ENCODE measurements at regions not wholly inside any gene's neighbourhood (a gene's known extent, or its start where the extent isn't known, plus 50 kb on each side); places are given as distances from the start of the nearest gene placed in this dataset.

DNA sequence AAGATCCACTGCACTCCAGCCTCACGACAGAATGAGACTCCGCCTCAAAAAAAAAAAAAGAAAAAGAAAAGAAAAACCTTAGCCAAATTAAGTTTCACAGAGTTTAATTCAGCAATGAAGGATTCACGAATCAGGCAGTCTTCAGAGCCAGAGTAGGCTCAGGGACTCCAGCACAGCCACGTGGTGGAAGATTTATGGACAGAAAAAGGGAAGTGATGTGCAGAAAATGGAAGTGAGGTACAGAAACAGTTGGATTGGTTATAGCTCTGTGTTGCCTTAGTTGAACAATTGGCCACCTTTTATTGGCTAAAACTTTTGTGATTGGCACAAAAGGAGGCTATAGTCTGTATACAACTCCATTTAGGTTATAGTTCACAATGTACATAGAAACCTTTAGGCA is 256.6 kb downstream of the HS3ST3B1 start:
- TF ChIP-seq GABPB1 (CRISPR knock-in tag; IDR thresholded peaks at IDR 0.05): no peak
- no peak for TF ChIP-seq STAT6 (CRISPR knock-in tag; IDR thresholded peaks at IDR 0.05)
- no peak for TF ChIP-seq GATAD2B (IDR thresholded peaks at IDR 0.05; ENCODE audit: borderline replicate concordance)
- no peak for TF ChIP-seq JUN (IDR thresholded peaks at IDR 0.05; ENCODE audit: borderline replicate concordance, low read depth, low read length)
- TF ChIP-seq JUN (CRISPR knock-in tag; IDR thresholded peaks at IDR 0.05; ENCODE audit: borderline replicate concordance): no peak
- no peak for TF ChIP-seq ZNF274 (IDR thresholded peaks at IDR 0.05; ENCODE audit: borderline replicate concordance, low read depth, low read length)
- TF ChIP-seq FOXJ3 (CRISPR knock-in tag; IDR thresholded peaks at IDR 0.05): no peak
- TF ChIP-seq POLR2G (IDR thresholded peaks at IDR 0.05; ENCODE audit: low read depth, low read length): no peak
- TF ChIP-seq ZBTB7A (IDR thresholded peaks at IDR 0.05; ENCODE audit: borderline replicate concordance, control insufficient read depth, low read depth, low read length): no peak
- TF ChIP-seq, protein P1, sequence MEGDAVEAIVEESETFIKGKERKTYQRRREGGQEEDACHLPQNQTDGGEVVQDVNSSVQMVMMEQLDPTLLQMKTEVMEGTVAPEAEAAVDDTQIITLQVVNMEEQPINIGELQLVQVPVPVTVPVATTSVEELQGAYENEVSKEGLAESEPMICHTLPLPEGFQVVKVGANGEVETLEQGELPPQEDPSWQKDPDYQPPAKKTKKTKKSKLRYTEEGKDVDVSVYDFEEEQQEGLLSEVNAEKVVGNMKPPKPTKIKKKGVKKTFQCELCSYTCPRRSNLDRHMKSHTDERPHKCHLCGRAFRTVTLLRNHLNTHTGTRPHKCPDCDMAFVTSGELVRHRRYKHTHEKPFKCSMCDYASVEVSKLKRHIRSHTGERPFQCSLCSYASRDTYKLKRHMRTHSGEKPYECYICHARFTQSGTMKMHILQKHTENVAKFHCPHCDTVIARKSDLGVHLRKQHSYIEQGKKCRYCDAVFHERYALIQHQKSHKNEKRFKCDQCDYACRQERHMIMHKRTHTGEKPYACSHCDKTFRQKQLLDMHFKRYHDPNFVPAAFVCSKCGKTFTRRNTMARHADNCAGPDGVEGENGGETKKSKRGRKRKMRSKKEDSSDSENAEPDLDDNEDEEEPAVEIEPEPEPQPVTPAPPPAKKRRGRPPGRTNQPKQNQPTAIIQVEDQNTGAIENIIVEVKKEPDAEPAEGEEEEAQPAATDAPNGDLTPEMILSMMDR (IDR thresholded peaks at IDR 0.05 in 2 of 3, conservative IDR thresholded peaks at IDR 0.05 in 1 of 3; ENCODE audit: insufficient read depth in 2 of 3, low read depth in 1 of 3, low read length in 3 of 3): no peak
- no peak for TF ChIP-seq ZSCAN29 (IDR thresholded peaks at IDR 0.05)
- TF ChIP-seq ELF2 (CRISPR knock-in tag; IDR thresholded peaks at IDR 0.05): no peak
- no peak for TF ChIP-seq AFF1 (IDR thresholded peaks at IDR 0.05; ENCODE audit: low read depth in 1 of 2, partially characterized antibody in 2 of 2)
